ENCODE measurements at regions not wholly inside any gene's neighbourhood (a gene's known extent, or its start where the extent isn't known, plus 50 kb on each side); places are given as distances from the start of the nearest gene placed in this dataset.

DNA sequence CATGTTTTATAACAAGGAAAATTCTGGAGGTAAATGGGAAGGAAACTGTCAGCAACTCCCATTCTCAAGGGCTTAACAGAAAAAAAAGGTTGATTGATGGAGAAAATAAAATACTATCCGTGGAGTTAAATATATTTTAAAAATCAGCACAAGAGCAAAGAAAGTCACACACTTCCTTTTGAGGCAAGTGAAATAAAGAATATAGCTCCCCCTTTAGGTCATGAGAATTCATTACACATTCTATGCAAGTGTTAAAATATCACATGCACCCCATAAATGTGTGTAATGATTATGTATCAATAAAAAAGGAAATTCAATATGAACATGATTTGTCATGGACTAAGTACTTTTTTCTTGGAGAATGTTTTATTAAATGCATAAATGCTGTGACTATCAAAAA lies 349.2 kb downstream of the TPBG start:
- TF ChIP-seq, protein P1, sequence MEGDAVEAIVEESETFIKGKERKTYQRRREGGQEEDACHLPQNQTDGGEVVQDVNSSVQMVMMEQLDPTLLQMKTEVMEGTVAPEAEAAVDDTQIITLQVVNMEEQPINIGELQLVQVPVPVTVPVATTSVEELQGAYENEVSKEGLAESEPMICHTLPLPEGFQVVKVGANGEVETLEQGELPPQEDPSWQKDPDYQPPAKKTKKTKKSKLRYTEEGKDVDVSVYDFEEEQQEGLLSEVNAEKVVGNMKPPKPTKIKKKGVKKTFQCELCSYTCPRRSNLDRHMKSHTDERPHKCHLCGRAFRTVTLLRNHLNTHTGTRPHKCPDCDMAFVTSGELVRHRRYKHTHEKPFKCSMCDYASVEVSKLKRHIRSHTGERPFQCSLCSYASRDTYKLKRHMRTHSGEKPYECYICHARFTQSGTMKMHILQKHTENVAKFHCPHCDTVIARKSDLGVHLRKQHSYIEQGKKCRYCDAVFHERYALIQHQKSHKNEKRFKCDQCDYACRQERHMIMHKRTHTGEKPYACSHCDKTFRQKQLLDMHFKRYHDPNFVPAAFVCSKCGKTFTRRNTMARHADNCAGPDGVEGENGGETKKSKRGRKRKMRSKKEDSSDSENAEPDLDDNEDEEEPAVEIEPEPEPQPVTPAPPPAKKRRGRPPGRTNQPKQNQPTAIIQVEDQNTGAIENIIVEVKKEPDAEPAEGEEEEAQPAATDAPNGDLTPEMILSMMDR (IDR thresholded peaks at IDR 0.05) = peak; percentile 46
- no peaks in the 10 kb centered on the region for H3K36me3 Mint-ChIP-seq (ENCODE audit: unreplicated experiment)
- peaks cover 18% of the 10 kb centered on the region for H3K27me3 Mint-ChIP-seq (ENCODE audit: unreplicated experiment)
- DNase-seq (ENCODE audit: extremely low spot score, unreplicated experiment) = no peak
- no peaks in the 10 kb centered on the region for H3K4me1 Mint-ChIP-seq (ENCODE audit: unreplicated experiment)
- H3K4me3 Mint-ChIP-seq (ENCODE audit: unreplicated experiment) = no peak overlapping the region
- H3K27ac Mint-ChIP-seq (ENCODE audit: unreplicated experiment) = no peak overlapping the region
- peaks cover 10% of the 10 kb centered on the region for H3K9me3 Mint-ChIP-seq (ENCODE audit: unreplicated experiment)

DNA sequence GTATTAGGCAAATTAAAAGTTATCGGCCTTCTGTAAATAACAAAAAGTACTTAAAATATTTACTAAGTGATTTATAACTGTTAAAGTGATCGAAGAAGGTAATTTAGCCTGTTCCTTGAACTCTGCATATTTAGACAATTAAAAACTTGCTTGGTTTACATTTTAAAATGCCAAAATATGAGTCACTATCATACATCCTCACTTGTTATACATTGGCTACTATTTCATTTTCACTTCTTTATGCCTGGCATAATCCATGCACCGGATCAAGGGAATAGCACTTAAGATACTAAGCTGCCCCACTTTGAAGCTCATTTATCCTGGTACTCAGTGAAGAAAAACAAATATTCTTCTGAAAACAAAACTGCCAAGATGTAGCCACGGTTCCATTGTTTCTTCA lies 344.6 kb downstream of the UBE3D start:
- Mint-ChIP-seq H3K4me3 (ENCODE audit: unreplicated experiment) (no peak overlapping the region), H3K27me3 (ENCODE audit: unreplicated experiment) (peaks cover 31% of the 10 kb centered on the region), H3K27ac (ENCODE audit: unreplicated experiment) (no peak overlapping the region), H3K9me3 (ENCODE audit: unreplicated experiment) (peaks cover 10% of the 10 kb centered on the region), H3K36me3 (ENCODE audit: unreplicated experiment) (no peaks in the 10 kb centered on the region), H3K4me1 (ENCODE audit: unreplicated experiment) (no peaks in the 10 kb centered on the region)
- TF ChIP-seq, protein P1 (IDR thresholded peaks at IDR 0.05) = no peak
- DNase-seq (ENCODE audit: extremely low spot score, unreplicated experiment) = no peak

DNA sequence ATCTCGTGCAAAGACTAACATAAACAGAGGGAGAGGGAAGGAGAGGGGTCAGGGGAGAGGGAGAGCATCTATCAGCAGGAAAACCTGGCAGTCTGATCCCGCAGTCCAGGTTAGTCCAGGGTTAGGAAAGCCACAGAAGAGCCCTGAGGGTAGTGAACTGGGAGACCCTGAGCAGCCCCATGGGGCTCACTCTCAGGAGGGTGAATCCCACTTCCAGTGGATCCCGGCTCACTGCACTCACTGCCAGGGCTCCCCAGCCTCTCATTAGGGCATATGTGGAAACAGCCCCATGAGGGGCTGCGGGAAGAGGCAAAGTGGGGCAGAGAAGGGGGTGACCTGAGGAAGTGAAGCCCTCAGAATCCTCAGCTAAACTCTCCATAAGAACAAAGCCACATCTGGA lies 329.9 kb downstream of the UBE3D start:
- H3K27me3 Mint-ChIP-seq (ENCODE audit: unreplicated experiment) = peaks cover 51% of the 10 kb centered on the region
- H3K36me3 Mint-ChIP-seq (ENCODE audit: unreplicated experiment) = no peaks in the 10 kb centered on the region
- H3K4me3 Mint-ChIP-seq (ENCODE audit: unreplicated experiment) = no peak overlapping the region
- no peaks in the 10 kb centered on the region for H3K9me3 Mint-ChIP-seq (ENCODE audit: unreplicated experiment)
- TF ChIP-seq, protein P1 (IDR thresholded peaks at IDR 0.05) = no peak
- no peak for DNase-seq (ENCODE audit: extremely low spot score, unreplicated experiment)
- H3K27ac Mint-ChIP-seq (ENCODE audit: unreplicated experiment) = no peak overlapping the region
- H3K4me1 Mint-ChIP-seq (ENCODE audit: unreplicated experiment) = peaks cover 3% of the 10 kb centered on the region

DNA sequence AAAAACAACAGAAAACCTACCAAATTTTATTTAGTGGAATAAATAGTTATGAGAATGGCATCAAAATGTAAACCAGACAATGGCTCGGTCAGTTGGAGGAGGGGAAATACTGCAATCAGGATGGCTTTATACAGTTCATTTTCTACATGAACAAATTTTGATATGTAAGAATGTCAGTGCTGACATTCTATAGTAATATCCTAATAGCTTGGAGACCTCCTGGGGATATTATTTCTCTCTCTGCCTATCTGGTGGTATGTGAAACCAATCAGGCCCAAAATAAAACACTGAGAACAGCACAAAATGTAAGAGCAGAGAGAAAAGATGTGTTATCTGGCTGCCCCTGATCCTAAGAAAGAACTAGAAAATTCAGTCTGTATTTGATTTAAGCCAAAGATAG lies 327.7 kb downstream of the UBE3D start:
- Mint-ChIP-seq H3K27ac (ENCODE audit: unreplicated experiment) (no peak overlapping the region), H3K36me3 (ENCODE audit: unreplicated experiment) (no peaks in the 10 kb centered on the region), H3K4me1 (ENCODE audit: unreplicated experiment) (peaks cover 9% of the 10 kb centered on the region), H3K4me3 (ENCODE audit: unreplicated experiment) (no peak overlapping the region), H3K27me3 (ENCODE audit: unreplicated experiment) (peaks cover 43% of the 10 kb centered on the region), H3K9me3 (ENCODE audit: unreplicated experiment) (no peaks in the 10 kb centered on the region)
- TF ChIP-seq, protein P1 (IDR thresholded peaks at IDR 0.05) = no peak
- DNase-seq (ENCODE audit: extremely low spot score, unreplicated experiment) = no peak

DNA sequence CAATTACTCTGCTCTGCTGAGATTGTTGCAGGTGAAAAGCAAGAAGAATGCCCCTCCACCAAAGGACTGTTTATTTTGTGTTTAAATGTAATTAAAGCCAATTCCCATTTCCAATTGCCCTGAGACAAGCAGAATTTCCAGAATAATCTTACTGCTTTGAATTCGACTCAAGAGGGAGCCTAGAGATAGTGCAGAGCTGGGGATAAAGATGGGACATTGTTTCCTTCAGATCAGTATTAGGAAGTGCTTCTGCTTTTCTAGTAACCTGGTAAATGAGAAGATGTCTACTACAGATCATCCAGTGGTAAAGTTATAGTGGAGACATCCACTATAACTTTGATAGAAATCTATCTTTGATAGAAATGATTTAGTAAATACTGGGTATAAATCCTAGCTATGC lies 326.9 kb downstream of the UBE3D start:
- peaks cover 9% of the 10 kb centered on the region for H3K4me1 Mint-ChIP-seq (ENCODE audit: unreplicated experiment)
- no peak overlapping the region for H3K4me3 Mint-ChIP-seq (ENCODE audit: unreplicated experiment)
- H3K27ac Mint-ChIP-seq (ENCODE audit: unreplicated experiment) = no peak overlapping the region
- DNase-seq (ENCODE audit: extremely low spot score, unreplicated experiment) = no peak
- peaks cover 41% of the 10 kb centered on the region for H3K27me3 Mint-ChIP-seq (ENCODE audit: unreplicated experiment)
- H3K9me3 Mint-ChIP-seq (ENCODE audit: unreplicated experiment) = no peaks in the 10 kb centered on the region
- no peaks in the 10 kb centered on the region for H3K36me3 Mint-ChIP-seq (ENCODE audit: unreplicated experiment)
- TF ChIP-seq, protein P1 (IDR thresholded peaks at IDR 0.05) = no peak
